Prostate gland (tissue), 2 donors: ENCODE measurements at regions not wholly inside any gene's neighbourhood (a gene's known extent, or its start where the extent isn't known, plus 50 kb on each side); places are given as distances from the start of the nearest gene placed in this dataset.

ENCODE experiments used
- DNase-seq: peaks from one replicate; pipeline ENCODE4 v3.0.0-alpha.2; 2019; ENCODE audit warnings: low spot score
- H3K27ac ChIP-seq, 2 donors: fragments of 200-600 bp; sonication (generic); 2 replicates each; pipeline ENCODE4 v1.5.1; 2017 to 2019
- H3K27me3 ChIP-seq: fragments of 200-600 bp; sonication (generic); replicated peaks from 2 replicates; pipeline ENCODE4 v1.5.1; 2019; ENCODE audit not compliant: insufficient read depth
- H3K36me3 ChIP-seq, 2 donors: fragments of 200-600 bp; sonication (generic); 1 replicate in 1 of 2; 2 replicates in 1 of 2; pipeline versions ENCODE4 v1.5.1 to v1.8.1; 2017 to 2019
- H3K4me1 ChIP-seq: fragments of 200-600 bp; sonication (generic); replicated peaks from 2 replicates; pipeline ENCODE4 v1.5.1; 2019
- H3K4me3 ChIP-seq, 2 donors: fragments of 200-600 bp; sonication (generic); 2 replicates each; pipeline ENCODE4 v1.5.1; 2017 to 2019
- H3K9me3 ChIP-seq: fragments of 200-600 bp; sonication (generic); 2 replicates; pipeline ENCODE4 v1.5.1; 2017
- POLR2A ChIP-seq: fragments of 450-650 bp; IDR thresholded peaks from one replicate; pipeline ENCODE4 v1.6.1; 2016; ENCODE audit warnings: antibody characterized with exemption, mild to moderate bottlenecking
- POLR2AphosphoS5 ChIP-seq: sonication (generic); formaldehyde crosslinking; IDR thresholded peaks from one replicate; pipeline ENCODE4 v1.6.1; 2017; ENCODE audit warnings: antibody characterized with exemption
- WGBS: methylation state at CpG from one replicate; pipeline ENCODE4 v1.1.5; 2018; 5-methylcytosine and 5-hydroxymethylcytosine counted together
- intact Hi-C: fragments of 100-400 bp; cut with DNase I; formaldehyde crosslinking; loops from one replicate; pipeline ENCODE4 v1.14.2; 2022
- TF ChIP-seq, protein P1 (sequence below), 4 experiments: fragments of 200-600 bp in 2 of 4; fragments of 450-650 bp in 2 of 4; sonication (generic) in 2 of 4; IDR thresholded peaks; 1 replicate in 3 of 4; 2 replicates in 1 of 4; pipeline ENCODE4 v1.5.1; 2016 to 2019; ENCODE audit warnings: antibody characterized with exemption in 4 of 4, mild to moderate bottlenecking in 2 of 4, moderate library complexity in 2 of 4

DNA sequence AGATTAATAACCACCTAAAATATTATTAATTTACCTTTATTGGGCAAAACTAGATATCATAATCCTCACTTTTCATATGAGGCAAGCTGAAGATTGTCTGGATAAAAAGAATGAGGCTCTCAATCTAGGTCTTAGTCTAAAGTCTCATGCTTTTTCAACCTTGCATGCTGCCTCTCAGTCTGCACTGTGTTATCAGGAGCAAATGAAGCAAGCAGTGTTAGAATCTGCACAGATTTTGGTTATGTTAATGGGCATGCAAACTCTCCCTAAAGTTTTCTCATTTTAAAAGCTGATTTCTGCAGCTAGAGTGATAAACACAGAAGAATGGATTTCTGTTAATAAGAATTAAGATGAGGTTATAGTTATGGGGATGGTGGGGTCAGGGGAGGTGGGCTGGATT lies 350.7 kb upstream of the C11orf87 start:
- Histone ChIP-seq H3K4me3 (no peak overlapping the region), H3K27ac (no peak overlapping the region), H3K9me3 (no peaks in the 10 kb centered on the region), H3K27me3 (no peaks in the 10 kb centered on the region), H3K4me1 (no peaks in the 10 kb centered on the region), H3K36me3 (no peaks in the 10 kb centered on the region)
- intact Hi-C loops = no loop called here
- TF ChIP-seq POLR2AphosphoS5 (no peak), POLR2A (no peak)
- TF ChIP-seq, protein P1, sequence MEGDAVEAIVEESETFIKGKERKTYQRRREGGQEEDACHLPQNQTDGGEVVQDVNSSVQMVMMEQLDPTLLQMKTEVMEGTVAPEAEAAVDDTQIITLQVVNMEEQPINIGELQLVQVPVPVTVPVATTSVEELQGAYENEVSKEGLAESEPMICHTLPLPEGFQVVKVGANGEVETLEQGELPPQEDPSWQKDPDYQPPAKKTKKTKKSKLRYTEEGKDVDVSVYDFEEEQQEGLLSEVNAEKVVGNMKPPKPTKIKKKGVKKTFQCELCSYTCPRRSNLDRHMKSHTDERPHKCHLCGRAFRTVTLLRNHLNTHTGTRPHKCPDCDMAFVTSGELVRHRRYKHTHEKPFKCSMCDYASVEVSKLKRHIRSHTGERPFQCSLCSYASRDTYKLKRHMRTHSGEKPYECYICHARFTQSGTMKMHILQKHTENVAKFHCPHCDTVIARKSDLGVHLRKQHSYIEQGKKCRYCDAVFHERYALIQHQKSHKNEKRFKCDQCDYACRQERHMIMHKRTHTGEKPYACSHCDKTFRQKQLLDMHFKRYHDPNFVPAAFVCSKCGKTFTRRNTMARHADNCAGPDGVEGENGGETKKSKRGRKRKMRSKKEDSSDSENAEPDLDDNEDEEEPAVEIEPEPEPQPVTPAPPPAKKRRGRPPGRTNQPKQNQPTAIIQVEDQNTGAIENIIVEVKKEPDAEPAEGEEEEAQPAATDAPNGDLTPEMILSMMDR (IDR thresholded peaks at IDR 0.05) = no peak
- DNase-seq = no peak

- Histone ChIP-seq H3K27me3 (no peaks in the 10 kb centered on the region), H3K4me3 (no peak overlapping the region), H3K9me3 (no peaks in the 10 kb centered on the region), H3K27ac (no peak overlapping the region), H3K36me3 (no peaks in the 10 kb centered on the region), H3K4me1 (no peaks in the 10 kb centered on the region)
- 18% methylated on average over 5 of the region's 5 CpGs for WGBS
- intact Hi-C loops = no loop called here
- peak; percentile 59 for DNase-seq
- TF ChIP-seq POLR2AphosphoS5 = peak; percentile 76
- TF ChIP-seq POLR2A = no peak
Measured at GRCh38 chr11:109071712-109072524, 350.1 kb upstream of the C11orf87 start.

- Histone ChIP-seq H3K4me1 (no peaks in the 10 kb centered on the region), H3K27me3 (no peaks in the 10 kb centered on the region), H3K4me3 (no peak overlapping the region), H3K9me3 (no peaks in the 10 kb centered on the region), H3K36me3 (no peaks in the 10 kb centered on the region), H3K27ac (no peak overlapping the region)
- DNase-seq = no peak
- TF ChIP-seq, protein P1 (IDR thresholded peaks at IDR 0.05) = no peak
- TF ChIP-seq POLR2AphosphoS5 = no peak
- TF ChIP-seq POLR2A = no peak
- intact Hi-C loops = no loop called here
- 88% methylated on average over 4 of the region's 4 CpGs for WGBS
Measured at GRCh38 chr11:109073032-109073822, 348.8 kb upstream of the C11orf87 start.

DNA sequence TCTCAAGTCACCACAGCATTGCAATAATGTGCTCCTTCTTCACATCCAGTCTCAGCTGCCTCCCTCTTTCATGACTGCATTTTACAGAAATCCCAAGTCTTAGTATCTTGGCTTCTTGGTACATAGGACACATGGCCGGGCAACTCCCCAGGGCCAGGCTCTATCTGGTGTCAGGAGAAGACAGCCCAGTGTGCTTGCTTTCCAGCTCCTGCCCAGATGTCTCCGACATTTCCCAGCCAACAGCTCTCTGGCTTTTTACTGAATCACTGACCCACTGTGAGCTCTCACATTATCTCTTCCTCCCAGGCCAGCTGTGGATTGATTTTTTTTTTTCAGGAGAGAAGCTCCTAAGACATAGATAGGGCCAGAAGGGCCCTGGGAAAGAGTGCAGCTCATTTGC lies 346.0 kb upstream of the C11orf87 start:
- H3K27me3 ChIP-seq = no peaks in the 10 kb centered on the region
- intact Hi-C loops = no loop called here
- no peak overlapping the region for H3K4me3 ChIP-seq
- H3K9me3 ChIP-seq = no peaks in the 10 kb centered on the region
- H3K27ac ChIP-seq = no peak overlapping the region
- no peaks in the 10 kb centered on the region for H3K36me3 ChIP-seq
- WGBS = 80% methylated on average over 2 of the region's 2 CpGs
- H3K4me1 ChIP-seq = no peaks in the 10 kb centered on the region
- no peak for DNase-seq
- TF ChIP-seq, protein P1 (IDR thresholded peaks at IDR 0.05) = no peak
- TF ChIP-seq POLR2A (no peak), POLR2AphosphoS5 (no peak)

GRCh38 chr11:109076870-109077269 lies 345.1 kb upstream of the C11orf87 start:
- 46% methylated on average over 2 of the region's 2 CpGs for WGBS
- DNase-seq = no peak
- TF ChIP-seq POLR2A (no peak), POLR2AphosphoS5 (no peak)
- TF ChIP-seq, protein P1 (IDR thresholded peaks at IDR 0.05) = no peak
- H3K27ac ChIP-seq = no peak overlapping the region
- no peaks in the 10 kb centered on the region for H3K4me1 ChIP-seq
- no peaks in the 10 kb centered on the region for H3K9me3 ChIP-seq
- no peak overlapping the region for H3K4me3 ChIP-seq
- intact Hi-C loops = no loop called here
- no peaks in the 10 kb centered on the region for H3K36me3 ChIP-seq
- no peaks in the 10 kb centered on the region for H3K27me3 ChIP-seq
